OCI-LY7 (cell line): ENCODE measurements at regions not wholly inside any gene's neighbourhood (a gene's known extent, or its start where the extent isn't known, plus 50 kb on each side); places are given as distances from the start of the nearest gene placed in this dataset.

Experiments
- CTCF ChIP-seq: fragments of 200-600 bp; sonication (generic); conservative IDR thresholded peaks from 2 replicates; pipeline ENCODE4 v1.5.1; 2014; ENCODE audit warnings: mild to moderate bottlenecking, antibody characterized with exemption, low read length, moderate library complexity, mixed read lengths
- EZH2phosphoT487 ChIP-seq: fragments of 200-600 bp; sonication (generic); IDR thresholded peaks from 2 replicates; pipeline ENCODE4 v1.6.1; 2018; ENCODE audit warnings: low read depth, borderline replicate concordance, mild to moderate bottlenecking, mixed run types, antibody characterized with exemption, low read length, moderate library complexity, mixed read lengths

GRCh38 chr10:30786906-30787305 is 157.4 kb upstream of the LYZL2 start:
- TF ChIP-seq CTCF (no peak), EZH2phosphoT487 (no peak)
